ENCODE measurements at regions not wholly inside any gene's neighbourhood (a gene's known extent, or its start where the extent isn't known, plus 50 kb on each side); places are given as distances from the start of the nearest gene placed in this dataset.

DNA sequence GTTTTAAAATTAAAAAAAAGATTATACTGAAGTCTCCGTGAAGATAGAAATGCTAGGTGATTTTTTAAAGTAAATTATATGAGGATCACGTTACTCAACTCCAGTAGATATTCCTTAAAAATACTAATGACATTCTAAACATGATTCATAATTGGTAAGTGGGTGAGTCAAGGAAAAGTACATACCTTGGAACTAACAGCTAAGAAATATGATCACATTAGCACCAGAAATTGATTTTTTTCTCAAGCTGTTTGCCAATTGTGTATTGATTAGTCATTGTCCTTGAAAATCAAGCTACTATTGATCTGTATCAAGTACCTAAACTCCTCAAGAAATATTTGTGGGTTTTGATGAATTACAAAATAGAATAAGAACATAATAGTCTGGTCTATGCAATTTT lies 362.6 kb upstream of the PPP1R2C start:
- Histone ChIP-seq H3K36me3 (ENCODE audit: insufficient read depth, low read length) (no peaks in the 10 kb centered on the region; the same call in 1 of the 2 replicates), H3K9ac (ENCODE audit: low read depth, low read length) (no peak overlapping the region), H3K4me1 (ENCODE audit: insufficient read depth, low read length) (0 out of 2 replicates have a peak, but pooled peaks cover 2% of the 10 kb centered on the region), H3K9me3 (ENCODE audit: control insufficient read depth, insufficient read depth, low read length) (no peaks in the 10 kb centered on the region)

DNA sequence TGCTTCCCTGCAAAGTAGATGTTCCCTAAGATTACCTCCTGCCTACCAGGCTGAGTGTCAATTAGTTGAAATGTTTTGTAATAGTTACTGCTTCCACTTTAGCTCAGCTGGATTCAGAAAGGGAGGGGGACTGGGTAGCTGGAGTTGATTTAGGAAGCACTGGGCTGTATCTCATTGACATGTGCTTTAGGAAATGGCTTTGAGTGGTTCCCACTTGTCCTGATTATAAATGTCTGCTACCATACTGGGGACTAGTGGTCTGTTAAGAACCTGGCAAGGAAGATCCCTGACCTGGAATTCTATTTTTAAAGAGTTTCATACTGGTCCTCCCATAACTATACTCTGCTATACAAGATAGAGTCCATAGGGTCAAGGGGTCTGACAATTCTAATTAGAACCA lies 363.9 kb upstream of the PPP1R2C start:
- Histone ChIP-seq H3K36me3 (ENCODE audit: insufficient read depth, low read length) (no peaks in the 10 kb centered on the region; the same call in 1 of the 2 replicates), H3K9me3 (ENCODE audit: control insufficient read depth, insufficient read depth, low read length) (no peaks in the 10 kb centered on the region), H3K4me1 (ENCODE audit: insufficient read depth, low read length) (0 out of 2 replicates have a peak, but pooled peaks cover 2% of the 10 kb centered on the region), H3K9ac (ENCODE audit: low read depth, low read length) (no peak overlapping the region)

DNA sequence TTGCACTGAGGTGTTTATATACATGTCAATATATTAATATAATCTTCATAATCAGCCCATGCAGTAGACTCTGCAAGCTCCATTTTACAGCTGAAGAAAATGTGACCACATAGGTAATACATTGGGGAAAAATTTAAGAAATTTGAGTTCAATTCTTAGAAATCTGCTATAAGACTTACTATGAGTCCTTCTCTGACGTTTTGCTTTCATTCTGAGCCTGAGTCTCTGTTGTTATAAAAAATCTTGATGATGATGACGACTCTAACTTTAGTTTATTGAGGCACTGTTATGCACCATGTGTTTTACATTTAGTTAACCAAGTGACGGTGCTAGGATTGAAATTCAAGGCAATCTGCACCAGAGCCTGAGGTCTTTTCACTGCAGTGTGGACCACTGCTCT lies 370.3 kb upstream of the PPP1R2C start:
- Histone ChIP-seq H3K4me1 (ENCODE audit: insufficient read depth, low read length) (no peaks in the 10 kb centered on the region), H3K9me3 (ENCODE audit: control insufficient read depth, insufficient read depth, low read length) (no peaks in the 10 kb centered on the region; the same call in 1 of the 2 replicates), H3K9ac (ENCODE audit: low read depth, low read length) (no peak overlapping the region), H3K36me3 (ENCODE audit: insufficient read depth, low read length) (no peaks in the 10 kb centered on the region)

GRCh38 chrX:43165343-43165920 lies 387.5 kb upstream of the PPP1R2C start:
- peaks cover 9% of the 10 kb centered on the region; the same call in 1 of the 2 replicates for H3K9me3 ChIP-seq (ENCODE audit: control insufficient read depth, insufficient read depth, low read length)
- no peak overlapping the region for H3K9ac ChIP-seq (ENCODE audit: low read depth, low read length)
- no peaks in the 10 kb centered on the region for H3K4me1 ChIP-seq (ENCODE audit: insufficient read depth, low read length)
- no peaks in the 10 kb centered on the region; the same call in 1 of the 2 replicates for H3K36me3 ChIP-seq (ENCODE audit: insufficient read depth, low read length)

GRCh38 chrX:43166874-43167273 lies 388.9 kb upstream of the PPP1R2C start:
- H3K9ac ChIP-seq (ENCODE audit: low read depth, low read length), result no peak overlapping the region
- H3K9me3 ChIP-seq (ENCODE audit: control insufficient read depth, insufficient read depth, low read length), result peaks cover 12% of the 10 kb centered on the region; the same call in 1 of the 2 replicates

DNA sequence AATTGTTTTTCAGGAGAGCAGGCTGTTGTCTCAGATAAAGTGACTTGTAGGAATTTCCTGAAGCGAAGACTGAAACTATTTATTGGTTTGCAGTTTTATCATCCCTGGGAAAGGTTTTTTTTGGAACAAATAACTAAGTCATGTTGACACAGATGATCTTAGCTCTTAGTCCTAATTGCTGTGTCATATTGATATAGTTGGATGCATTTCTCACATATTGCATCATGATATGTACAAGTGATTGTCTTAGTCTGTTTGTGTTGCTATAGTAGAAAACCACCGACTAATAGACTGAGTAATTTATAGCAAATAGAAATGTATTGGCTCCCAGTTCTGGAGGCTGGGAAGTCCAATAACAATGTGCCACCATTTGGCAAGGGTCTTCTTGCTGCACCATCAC lies 397.5 kb upstream of the PPP1R2C start:
- Histone ChIP-seq H3K36me3 (ENCODE audit: insufficient read depth, low read length) (no peaks in the 10 kb centered on the region), H3K9ac (ENCODE audit: low read depth, low read length) (no peak overlapping the region), H3K4me1 (ENCODE audit: insufficient read depth, low read length) (no peaks in the 10 kb centered on the region)

More at GRCh38 chrX:43166874-43167273, 388.9 kb upstream of the PPP1R2C start:
- no peaks in the 10 kb centered on the region; the same call in 1 of the 2 replicates for H3K36me3 ChIP-seq (ENCODE audit: insufficient read depth, low read length)
- no peaks in the 10 kb centered on the region for H3K4me1 ChIP-seq (ENCODE audit: insufficient read depth, low read length)

DNA sequence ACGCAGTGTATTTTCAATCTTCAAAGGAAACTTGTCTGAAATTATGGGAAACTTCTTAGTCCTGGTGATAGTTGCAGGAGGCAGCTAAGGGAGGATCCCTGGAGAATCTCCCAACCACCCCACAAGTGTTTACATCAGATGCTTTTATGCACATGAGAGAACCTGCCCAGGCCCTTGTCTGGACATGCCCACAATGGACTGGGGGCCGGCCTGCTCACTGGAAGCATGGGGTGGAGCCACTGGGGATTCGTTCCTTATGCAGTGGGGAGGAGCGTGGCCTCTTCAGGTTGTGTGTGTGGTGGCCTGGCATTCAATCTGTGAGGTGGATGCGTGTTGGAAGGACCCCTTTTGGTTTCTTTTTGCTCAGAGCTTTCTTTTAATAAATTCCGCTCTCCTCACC lies 398.7 kb upstream of the PPP1R2C start:
- H3K9me3 ChIP-seq (ENCODE audit: control insufficient read depth, insufficient read depth, low read length), result peaks cover 21% of the 10 kb centered on the region

More for the DNA sequence above, 397.5 kb upstream of the PPP1R2C start:
- H3K9me3 ChIP-seq (ENCODE audit: control insufficient read depth, insufficient read depth, low read length), result peaks cover 23% of the 10 kb centered on the region

GRCh38 chrX:43188296-43188695 lies 410.3 kb upstream of the PPP1R2C start:
- H3K9me3 ChIP-seq (ENCODE audit: control insufficient read depth, insufficient read depth, low read length), result no peaks in the 10 kb centered on the region; the same call in 1 of the 2 replicates
- H3K9ac ChIP-seq (ENCODE audit: low read depth, low read length), result no peak overlapping the region
- no peaks in the 10 kb centered on the region for H3K36me3 ChIP-seq (ENCODE audit: insufficient read depth, low read length)
- H3K4me1 ChIP-seq (ENCODE audit: insufficient read depth, low read length), result no peaks in the 10 kb centered on the region

More for the DNA sequence above, 398.7 kb upstream of the PPP1R2C start:
- Histone ChIP-seq H3K9ac (ENCODE audit: low read depth, low read length) (no peak overlapping the region), H3K36me3 (ENCODE audit: insufficient read depth, low read length) (no peaks in the 10 kb centered on the region), H3K4me1 (ENCODE audit: insufficient read depth, low read length) (no peaks in the 10 kb centered on the region; the same call in 1 of the 2 replicates)

GRCh38 chrX:43211570-43211969 lies 433.6 kb upstream of the PPP1R2C start:
- Histone ChIP-seq H3K36me3 (ENCODE audit: insufficient read depth, low read length) (no peaks in the 10 kb centered on the region), H3K4me1 (ENCODE audit: insufficient read depth, low read length) (no peaks in the 10 kb centered on the region), H3K9me3 (ENCODE audit: control insufficient read depth, insufficient read depth, low read length) (peaks cover 12% of the 10 kb centered on the region), H3K9ac (ENCODE audit: low read depth, low read length) (no peak overlapping the region)

GRCh38 chrX:43218198-43218597 lies 437.9 kb upstream of the MAOA start:
- Histone ChIP-seq H3K9ac (ENCODE audit: low read depth, low read length) (no peak overlapping the region), H3K9me3 (ENCODE audit: control insufficient read depth, insufficient read depth, low read length) (no peaks in the 10 kb centered on the region), H3K36me3 (ENCODE audit: insufficient read depth, low read length) (no peaks in the 10 kb centered on the region), H3K4me1 (ENCODE audit: insufficient read depth, low read length) (no peaks in the 10 kb centered on the region)

GRCh38 chrX:43224496-43224895 lies 431.6 kb upstream of the MAOA start:
- no peak overlapping the region for H3K9ac ChIP-seq (ENCODE audit: low read depth, low read length)
- no peaks in the 10 kb centered on the region for H3K9me3 ChIP-seq (ENCODE audit: control insufficient read depth, insufficient read depth, low read length)
- no peaks in the 10 kb centered on the region for H3K4me1 ChIP-seq (ENCODE audit: insufficient read depth, low read length)
- no peaks in the 10 kb centered on the region for H3K36me3 ChIP-seq (ENCODE audit: insufficient read depth, low read length)

GRCh38 chrX:43225626-43226328 lies 430.3 kb upstream of the MAOA start:
- Histone ChIP-seq H3K9me3 (ENCODE audit: control insufficient read depth, insufficient read depth, low read length) (no peaks in the 10 kb centered on the region), H3K9ac (ENCODE audit: low read depth, low read length) (no peak overlapping the region), H3K36me3 (ENCODE audit: insufficient read depth, low read length) (no peaks in the 10 kb centered on the region), H3K4me1 (ENCODE audit: insufficient read depth, low read length) (no peaks in the 10 kb centered on the region)

GRCh38 chrX:43238461-43238945 lies 417.6 kb upstream of the MAOA start:
- Histone ChIP-seq H3K4me1 (ENCODE audit: insufficient read depth, low read length) (no peaks in the 10 kb centered on the region), H3K36me3 (ENCODE audit: insufficient read depth, low read length) (no peaks in the 10 kb centered on the region), H3K9me3 (ENCODE audit: control insufficient read depth, insufficient read depth, low read length) (no peaks in the 10 kb centered on the region; the same call in 1 of the 2 replicates), H3K9ac (ENCODE audit: low read depth, low read length) (no peak overlapping the region)

GRCh38 chrX:43239356-43239755 lies 416.7 kb upstream of the MAOA start:
- Histone ChIP-seq H3K9me3 (ENCODE audit: control insufficient read depth, insufficient read depth, low read length) (no peaks in the 10 kb centered on the region; the same call in 1 of the 2 replicates), H3K36me3 (ENCODE audit: insufficient read depth, low read length) (no peaks in the 10 kb centered on the region), H3K9ac (ENCODE audit: low read depth, low read length) (no peak overlapping the region), H3K4me1 (ENCODE audit: insufficient read depth, low read length) (no peaks in the 10 kb centered on the region)

DNA sequence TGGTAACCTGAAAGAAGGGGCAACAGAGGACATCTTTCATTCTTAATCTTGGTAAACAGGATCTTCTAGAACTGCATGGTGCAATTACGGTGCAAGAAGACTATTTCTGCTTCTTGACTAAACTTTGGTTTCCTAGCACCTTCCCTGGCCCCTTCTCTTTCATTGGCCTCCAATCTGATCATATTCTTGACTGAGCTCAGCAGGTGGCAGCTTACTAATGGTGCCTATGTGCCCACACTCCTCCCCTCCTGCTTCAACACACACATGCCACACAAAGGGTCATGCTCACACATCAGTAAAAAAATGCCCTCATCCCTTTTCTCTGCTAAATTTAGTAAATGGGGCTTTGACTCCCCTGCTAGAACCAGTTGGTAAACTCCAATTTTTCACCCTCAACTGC lies 400.5 kb upstream of the MAOA start:
- no peaks in the 10 kb centered on the region for H3K4me1 ChIP-seq (ENCODE audit: insufficient read depth, low read length)
- no peak overlapping the region for H3K9ac ChIP-seq (ENCODE audit: low read depth, low read length)
- peaks cover 9% of the 10 kb centered on the region for H3K9me3 ChIP-seq (ENCODE audit: control insufficient read depth, insufficient read depth, low read length)
- no peaks in the 10 kb centered on the region for H3K36me3 ChIP-seq (ENCODE audit: insufficient read depth, low read length)
